Epithelial cell of proximal tubule (primary cell): ENCODE measurements at regions not wholly inside any gene's neighbourhood (a gene's known extent, or its start where the extent isn't known, plus 50 kb on each side); places are given as distances from the start of the nearest gene placed in this dataset.

ENCODE experiments used
- DNase-seq: peaks from one replicate; pipeline ENCODE4 v3.0.0-alpha.2; 2011; ENCODE audit warnings: low read depth
- H3K4me3 ChIP-seq: 2 replicates; pipeline ENCODE4 v1.5.1; 2011; ENCODE audit warnings: low read depth, mild to moderate bottlenecking, low read length
- TF ChIP-seq, protein P1 (sequence below): conservative IDR thresholded peaks from 2 replicates; pipeline ENCODE4 v1.5.1; 2012; ENCODE audit warnings: low read depth, mild to moderate bottlenecking, low read length

DNA sequence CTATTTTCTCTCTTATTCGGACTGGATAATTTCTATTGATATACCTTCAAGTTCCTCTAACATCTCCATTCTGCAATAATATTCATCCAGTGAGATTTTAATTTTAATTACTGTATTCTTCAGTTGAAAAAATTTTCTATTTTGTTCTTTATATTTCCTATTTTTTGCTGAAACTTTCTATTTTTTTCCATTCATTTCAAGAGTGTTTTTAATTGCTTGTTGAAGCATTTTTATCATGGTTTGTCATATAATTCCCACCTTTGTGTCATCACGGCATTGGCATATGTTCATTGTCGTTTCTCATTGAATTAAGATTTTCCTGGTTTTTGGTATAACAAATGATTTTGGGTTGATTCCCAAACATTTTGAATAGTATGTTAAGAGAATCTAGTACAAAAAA lies 214.9 kb upstream of the HDDC2 start:
- TF ChIP-seq, protein P1, sequence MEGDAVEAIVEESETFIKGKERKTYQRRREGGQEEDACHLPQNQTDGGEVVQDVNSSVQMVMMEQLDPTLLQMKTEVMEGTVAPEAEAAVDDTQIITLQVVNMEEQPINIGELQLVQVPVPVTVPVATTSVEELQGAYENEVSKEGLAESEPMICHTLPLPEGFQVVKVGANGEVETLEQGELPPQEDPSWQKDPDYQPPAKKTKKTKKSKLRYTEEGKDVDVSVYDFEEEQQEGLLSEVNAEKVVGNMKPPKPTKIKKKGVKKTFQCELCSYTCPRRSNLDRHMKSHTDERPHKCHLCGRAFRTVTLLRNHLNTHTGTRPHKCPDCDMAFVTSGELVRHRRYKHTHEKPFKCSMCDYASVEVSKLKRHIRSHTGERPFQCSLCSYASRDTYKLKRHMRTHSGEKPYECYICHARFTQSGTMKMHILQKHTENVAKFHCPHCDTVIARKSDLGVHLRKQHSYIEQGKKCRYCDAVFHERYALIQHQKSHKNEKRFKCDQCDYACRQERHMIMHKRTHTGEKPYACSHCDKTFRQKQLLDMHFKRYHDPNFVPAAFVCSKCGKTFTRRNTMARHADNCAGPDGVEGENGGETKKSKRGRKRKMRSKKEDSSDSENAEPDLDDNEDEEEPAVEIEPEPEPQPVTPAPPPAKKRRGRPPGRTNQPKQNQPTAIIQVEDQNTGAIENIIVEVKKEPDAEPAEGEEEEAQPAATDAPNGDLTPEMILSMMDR: no peak
- no peak overlapping the region for H3K4me3 ChIP-seq
- DNase-seq: no peak

DNA sequence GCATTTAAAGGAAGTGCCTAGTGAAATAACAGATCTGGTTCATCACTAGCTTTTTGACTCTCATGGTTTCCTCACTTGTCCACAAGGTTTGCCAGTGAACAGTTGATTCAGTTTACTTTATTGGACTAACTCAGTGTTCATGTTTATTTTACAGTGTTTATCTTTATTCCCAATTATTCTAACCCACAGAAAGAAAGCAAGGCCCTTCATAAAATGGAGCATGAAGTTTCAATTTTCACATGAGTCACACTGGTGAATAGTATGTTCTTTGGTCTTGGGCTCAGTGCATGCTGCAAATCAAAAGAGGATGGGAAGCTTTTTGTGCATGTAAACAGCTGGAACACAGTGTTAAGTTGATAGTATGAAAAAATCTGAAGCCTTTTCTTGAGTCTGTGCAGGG lies 217.6 kb upstream of the HDDC2 start:
- H3K4me3 ChIP-seq: no peak overlapping the region
- TF ChIP-seq, protein P1: no peak
- DNase-seq: no peak

DNA sequence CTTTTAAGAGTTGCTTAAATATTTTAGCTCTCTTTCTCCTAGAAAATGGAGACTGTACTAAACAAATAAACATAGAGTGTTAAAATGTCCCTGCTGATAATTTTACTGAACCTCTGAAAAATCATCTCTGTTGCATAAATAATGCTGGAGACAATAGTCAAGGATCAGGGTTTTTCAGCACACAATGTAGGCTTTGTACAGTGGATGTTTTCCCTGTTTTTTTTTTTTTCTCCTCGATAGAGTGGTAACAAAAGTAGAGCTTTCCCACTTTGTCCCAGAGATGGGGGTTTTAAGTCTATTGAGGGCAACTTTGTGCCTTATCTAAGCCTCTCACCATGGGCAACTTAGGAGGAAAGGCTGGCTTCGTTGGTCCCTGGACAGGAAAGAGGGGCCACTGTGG lies 222.6 kb upstream of the HDDC2 start:
- no peak for DNase-seq
- H3K4me3 ChIP-seq: no peak overlapping the region
- TF ChIP-seq, protein P1: no peak

DNA sequence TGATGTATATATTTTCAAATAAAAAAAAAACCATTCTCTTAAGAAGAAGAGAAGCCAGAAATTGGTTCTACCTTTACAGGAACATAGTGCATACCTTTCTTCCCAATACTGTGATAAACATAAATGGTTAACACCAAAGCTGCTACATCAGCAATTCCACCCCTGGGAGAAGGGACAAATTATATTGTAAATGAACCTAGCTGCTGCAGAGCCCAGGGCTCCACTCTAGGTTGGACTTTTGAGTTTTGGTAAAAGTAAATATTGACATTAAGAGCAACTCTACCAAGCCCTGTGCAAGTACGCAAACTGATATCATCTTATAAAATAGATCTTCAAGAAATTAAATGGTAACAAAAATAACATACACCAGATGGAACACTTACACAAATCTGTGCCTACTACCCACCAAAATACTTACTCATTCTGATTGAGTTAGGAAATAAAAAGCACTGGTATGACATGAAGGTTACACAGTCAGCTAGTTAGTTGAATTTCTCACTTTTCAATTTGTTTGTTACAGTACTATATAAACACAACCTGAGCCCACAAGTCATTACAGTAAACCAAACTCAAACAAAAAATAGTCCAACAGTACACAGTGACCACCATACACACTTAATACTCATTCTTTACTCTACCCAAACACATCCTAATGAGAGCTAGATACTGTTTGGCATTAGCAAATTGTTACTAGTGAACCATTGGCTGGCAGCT lies 223.3 kb upstream of the HEY2 start:
- no peak overlapping the region for H3K4me3 ChIP-seq
- no peak for DNase-seq
- TF ChIP-seq, protein P1: no peak

GRCh38 chr6:125528621-125529041 lies 220.8 kb upstream of the HEY2 start:
- TF ChIP-seq, protein P1: no peak
- no peak overlapping the region for H3K4me3 ChIP-seq
- no peak for DNase-seq

DNA sequence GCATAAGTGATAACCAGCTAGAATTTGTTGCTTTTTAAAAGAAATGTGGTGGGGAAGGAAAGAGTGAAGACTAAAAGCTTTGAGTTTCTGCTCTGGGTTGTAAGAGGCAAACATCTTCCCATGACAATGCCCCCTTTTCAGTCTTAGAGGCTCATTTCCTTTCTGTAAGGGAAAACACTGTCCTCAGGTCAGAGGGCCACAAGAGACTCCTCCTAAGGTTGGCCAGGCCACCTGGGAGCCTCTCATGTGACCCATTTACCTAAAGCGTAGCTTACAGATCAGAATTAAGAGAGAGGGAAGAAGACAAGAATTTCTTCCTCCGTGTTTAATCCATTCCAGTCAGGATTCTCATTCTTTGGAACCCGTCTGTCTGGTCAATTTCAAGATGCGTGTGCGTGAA lies 220.4 kb upstream of the HEY2 start:
- H3K4me3 ChIP-seq: no peak overlapping the region
- TF ChIP-seq, protein P1: no peak
- DNase-seq: no peak

DNA sequence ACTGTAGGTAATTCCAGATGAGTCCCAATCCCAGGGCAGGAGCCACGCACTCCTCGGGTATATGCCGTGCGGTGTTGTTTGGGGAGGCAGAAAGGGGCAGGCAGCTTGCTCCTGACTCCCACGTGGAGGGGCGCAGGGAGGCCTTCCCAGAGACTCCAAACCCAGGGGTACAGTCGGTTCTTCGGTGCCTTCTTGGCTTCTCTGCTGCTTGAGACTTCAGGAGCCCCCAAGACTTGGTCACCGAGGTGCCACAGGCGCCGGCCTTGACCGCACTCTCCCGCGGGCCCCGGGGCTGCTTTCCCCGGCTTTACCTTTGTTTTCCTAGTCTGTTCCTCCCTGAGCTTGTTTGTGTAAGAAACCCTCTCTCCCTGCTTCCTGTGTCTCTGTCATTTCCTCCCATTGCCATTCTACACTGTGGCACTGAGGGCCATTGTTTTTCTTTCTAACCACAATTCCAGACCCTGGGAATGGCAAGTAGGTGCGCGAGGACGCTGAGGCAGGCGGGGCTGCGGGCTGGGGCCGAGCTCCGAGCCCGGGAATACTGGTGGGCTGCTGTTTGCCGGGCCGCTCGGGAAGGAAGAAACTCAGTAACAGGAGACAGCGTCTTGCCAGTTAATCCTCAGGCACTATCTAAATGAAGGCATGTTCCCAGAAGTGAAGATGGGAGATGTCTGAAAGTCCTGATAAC lies 215.6 kb upstream of the HEY2 start:
- peak overlapping the region; percentile 48 for H3K4me3 ChIP-seq
- TF ChIP-seq, protein P1: no peak
- no peak for DNase-seq
